Right forelimb (tissue), 1 donor: ENCODE measurements at regions not wholly inside any gene's neighbourhood (a gene's known extent, or its start where the extent isn't known, plus 50 kb on each side); places are given as distances from the start of the nearest gene placed in this dataset.

ENCODE experiments used
- DNase-seq: peaks from one replicate; pipeline ENCODE4 v3.0.0-alpha.2; 2018

DNA sequence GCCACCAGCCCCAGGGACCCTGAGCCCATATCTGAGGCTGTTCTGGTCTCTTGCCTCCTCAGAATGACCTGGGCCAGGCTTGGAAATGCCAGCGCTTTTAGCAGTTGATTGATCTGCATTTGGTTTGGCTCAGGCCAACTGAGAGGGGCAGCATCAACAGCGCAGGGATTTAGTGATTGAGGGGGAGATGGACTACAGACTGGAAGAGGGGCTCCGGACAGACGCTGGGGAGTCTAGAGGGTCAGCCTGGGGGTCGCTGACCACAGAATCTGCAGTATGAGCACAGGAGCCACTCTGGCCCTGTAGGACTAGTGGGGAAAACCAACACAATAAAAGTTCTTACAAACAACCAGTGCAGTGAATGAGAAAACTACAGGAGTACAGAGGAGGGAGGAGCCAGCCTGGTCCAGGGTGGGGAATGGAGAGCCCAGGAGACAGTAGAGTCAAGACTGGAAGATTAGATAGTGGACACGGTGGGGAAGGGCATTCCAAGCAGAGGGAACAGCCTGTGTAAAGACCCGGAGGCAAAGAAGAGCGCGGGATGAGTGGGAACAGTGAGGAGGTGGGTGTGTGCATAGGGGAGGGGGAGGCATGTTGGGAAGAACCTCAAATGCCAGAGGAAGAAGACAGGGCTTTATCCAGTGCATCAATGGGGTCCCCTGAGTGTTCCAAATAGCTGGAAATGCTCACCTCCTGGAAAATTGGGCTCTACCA is 128.9 kb downstream of the MRM1 start:
- no peak for DNase-seq

GRCh38 chr17:36730857-36731490 is 129.6 kb downstream of the MRM1 start:
- no peak for DNase-seq

- DNase-seq = no peak
Observed at GRCh38 chr17:36731811-36732210, 130.4 kb downstream of the MRM1 start.

DNA sequence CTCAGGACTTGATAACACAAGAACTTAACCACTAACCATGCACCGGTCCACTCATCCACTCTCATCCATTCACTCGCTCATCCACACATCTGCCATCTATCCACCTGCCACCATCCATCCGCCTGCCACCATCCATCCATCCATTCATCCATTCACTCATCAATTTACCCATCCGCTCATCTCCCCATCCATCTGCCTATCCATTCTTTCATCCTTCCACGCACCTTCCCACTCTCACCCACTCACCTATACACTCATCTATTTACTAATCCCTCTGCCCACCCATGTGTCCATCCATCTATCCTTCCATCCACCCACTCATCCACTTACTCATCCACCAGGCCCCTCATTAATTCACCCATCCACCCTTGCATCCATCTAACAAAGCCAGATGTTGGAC is 131.0 kb downstream of the MRM1 start:
- DNase-seq = no peak

DNA sequence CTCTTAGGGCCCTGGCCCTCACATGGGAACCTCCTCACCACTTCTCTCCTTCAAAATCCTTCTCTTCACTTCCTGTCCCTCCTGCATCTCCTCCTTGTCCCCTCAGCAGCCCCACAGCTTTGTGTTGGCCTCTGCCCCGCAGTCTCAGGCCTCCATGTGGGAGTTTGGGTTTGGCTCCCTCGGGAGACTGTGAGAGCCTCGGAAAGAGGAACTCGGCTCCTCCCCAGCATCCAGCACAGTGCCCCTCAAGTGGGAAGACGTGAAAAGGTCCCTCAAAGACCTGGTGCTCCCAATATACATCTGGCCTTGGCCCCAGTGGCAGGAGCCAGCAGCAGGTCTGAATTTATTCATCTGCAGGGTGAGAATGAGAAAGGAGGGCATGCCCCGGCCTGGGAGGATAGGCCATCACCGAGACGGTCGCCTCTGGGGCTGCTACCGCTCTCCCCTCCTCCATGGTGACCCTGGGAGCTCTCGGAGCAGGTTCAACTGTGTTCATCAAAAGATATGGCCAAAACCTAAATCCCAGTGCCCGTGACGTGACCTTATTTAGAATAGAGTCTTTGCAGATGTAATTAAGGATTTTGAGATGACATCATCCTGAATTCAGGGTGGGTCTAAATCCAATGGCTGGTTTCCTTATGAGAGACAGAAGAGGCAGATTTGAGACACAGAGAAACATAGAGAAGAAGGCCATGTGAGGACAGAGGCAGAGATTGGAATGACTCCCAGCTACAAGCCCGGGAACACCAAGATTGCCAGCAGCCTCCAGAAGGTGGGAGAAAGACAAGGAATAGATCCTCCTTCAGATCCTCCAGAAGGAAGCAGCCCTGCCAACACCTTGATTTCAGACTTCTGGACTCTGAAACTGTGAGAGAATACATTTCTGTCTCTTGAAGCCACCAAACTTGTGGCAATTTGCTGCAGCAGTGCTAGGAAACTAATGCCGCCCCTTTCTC is 135.1 kb downstream of the MRM1 start:
- DNase-seq = no peak

DNA sequence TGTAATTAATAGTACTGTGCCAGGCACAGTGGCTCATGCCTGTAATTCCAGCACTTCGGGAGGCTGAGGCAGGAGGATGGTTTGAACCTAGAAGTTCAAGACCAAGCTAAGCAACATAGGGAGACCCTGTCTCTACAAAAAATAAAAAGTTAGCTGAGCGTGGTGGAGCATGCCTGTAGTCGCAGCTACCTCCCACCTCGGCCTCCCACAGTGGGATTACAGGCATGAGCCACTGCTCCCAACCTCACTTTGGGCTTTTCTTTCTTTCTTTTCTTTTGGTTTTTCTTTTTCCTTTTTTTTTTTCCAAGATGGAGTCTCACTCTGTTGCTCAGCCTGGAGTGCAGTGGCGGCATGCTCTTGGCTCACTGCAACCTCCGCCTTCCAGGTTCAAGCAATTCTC is 137.8 kb downstream of the MRM1 start:
- DNase-seq = no peak

GRCh38 chr17:36740157-36740556 is 138.8 kb downstream of the MRM1 start:
- no peak for DNase-seq

DNA sequence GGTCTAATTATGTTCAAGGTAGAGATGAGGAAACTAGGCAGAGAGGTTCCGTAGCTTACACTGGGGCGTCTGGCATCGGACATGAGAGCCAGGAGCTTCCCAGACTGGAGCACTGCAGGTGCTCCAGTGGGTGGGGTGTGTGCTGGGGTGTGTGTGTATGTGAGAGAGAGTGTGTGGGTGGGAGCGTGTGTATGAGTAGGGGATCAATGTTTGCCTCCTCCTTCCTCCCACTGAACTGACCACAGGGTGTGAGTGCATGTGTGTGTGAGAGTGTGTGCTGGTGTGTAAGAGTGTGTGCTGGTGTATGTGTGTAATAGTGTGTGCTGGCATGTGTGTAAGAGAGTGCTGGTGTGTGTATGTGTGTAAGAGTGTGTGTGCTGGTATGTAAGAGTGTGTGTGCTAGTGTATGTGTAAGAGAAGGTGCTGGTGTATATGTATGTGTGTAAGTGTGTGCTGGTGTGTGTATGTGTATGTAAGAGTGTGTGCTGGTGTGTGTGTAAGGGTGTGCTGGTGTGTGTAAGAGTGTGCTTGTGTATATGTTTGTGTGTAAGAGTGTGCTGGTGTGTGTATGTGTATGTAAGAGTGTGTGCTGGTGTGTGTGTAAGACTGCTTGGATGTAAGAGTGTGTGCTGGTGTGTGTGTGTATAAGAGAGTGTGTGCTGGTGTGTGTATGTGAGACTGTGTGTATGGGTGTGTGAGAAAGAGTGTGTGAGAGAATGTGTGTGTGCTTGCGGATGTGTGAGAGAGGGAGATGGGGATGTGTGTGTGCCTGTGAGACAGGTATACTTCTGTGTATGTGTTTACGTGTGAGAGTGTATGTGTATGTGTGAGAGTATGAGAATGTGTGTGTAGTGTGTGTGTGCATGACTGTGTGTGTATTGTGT is 139.9 kb downstream of the MRM1 start:
- DNase-seq = no peak

- DNase-seq = no peak
Observed at GRCh38 chr17:36742267-36743000, 141.1 kb downstream of the MRM1 start.

- DNase-seq = no peak
Observed at GRCh38 chr17:36743130-36743529, 141.7 kb downstream of the MRM1 start.

- no peak for DNase-seq
Observed at GRCh38 chr17:36746381-36747053, 145.1 kb downstream of the MRM1 start.

- no peak for DNase-seq
Observed at GRCh38 chr17:36747861-36748260, 146.5 kb downstream of the MRM1 start.

GRCh38 chr17:36748272-36748671 is 146.9 kb downstream of the MRM1 start:
- no peak for DNase-seq

- DNase-seq = no peak
Observed at GRCh38 chr17:36749493-36749892, 148.1 kb downstream of the MRM1 start.

GRCh38 chr17:36750316-36750885 is 149.0 kb downstream of the MRM1 start:
- DNase-seq = no peak

- no peak for DNase-seq
Observed at GRCh38 chr17:36752096-36752888, 150.9 kb downstream of the MRM1 start.

- DNase-seq = no peak
Observed at GRCh38 chr17:36755586-36755985, 154.2 kb downstream of the MRM1 start.

DNA sequence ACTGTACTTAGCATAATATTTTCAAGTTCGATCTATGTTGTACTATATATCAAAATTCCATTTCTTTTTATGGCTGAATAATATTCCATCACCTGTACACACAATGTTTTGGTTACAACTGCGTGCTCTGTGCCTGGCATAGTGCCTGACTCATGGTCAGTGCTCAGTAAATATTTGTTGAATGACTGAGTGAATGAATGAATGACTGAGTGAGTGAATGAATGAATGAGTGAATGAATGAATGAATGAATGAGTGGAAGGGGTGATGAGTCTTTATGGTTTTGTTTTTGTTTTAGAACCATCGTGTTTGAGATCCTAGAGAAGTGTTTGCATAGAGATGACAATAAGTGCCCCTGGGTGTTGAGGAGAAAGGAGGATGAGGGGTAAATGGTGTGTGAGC is 155.3 kb downstream of the MRM1 start:
- DNase-seq = no peak

DNA sequence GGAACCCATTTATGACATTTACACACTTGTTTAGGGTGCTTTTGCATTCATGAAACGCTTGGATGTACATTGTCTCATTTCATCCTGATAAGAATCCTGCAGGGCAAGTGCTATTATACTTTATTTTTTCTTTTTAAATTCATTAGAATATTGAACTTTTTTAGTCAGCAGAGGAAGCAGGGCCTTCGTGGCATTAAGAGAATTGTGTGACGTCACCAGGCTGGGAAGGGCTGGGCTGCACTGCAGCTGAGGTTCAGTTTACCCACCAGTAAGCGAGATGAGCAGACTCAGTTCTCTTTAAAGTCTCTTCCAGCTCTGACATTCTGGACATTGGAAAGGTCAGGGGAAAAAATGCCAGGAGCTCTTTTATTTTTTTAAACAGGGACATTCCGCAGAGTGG is 159.0 kb downstream of the MRM1 start:
- DNase-seq = no peak
